DLD1 (cell line): ENCODE measurements at regions not wholly inside any gene's neighbourhood (a gene's known extent, or its start where the extent isn't known, plus 50 kb on each side); places are given as distances from the start of the nearest gene placed in this dataset.
"Not testable (repeated sequence)": the region's sequence is repeated elsewhere in the genome, so short reads cannot be mapped to it uniquely, and the experiment has no call there.

Source experiments
- in situ Hi-C: cut with HindIII; loops from 2 replicates; pipeline ENCODE4 v1.10.0; 2017; ENCODE audit warnings: low sequenced_read_pairs

- in situ Hi-C loops = no loop called here
Measured at GRCh38 chr3:64440498-64440897, 215.2 kb upstream of the PRICKLE2 start.

DNA sequence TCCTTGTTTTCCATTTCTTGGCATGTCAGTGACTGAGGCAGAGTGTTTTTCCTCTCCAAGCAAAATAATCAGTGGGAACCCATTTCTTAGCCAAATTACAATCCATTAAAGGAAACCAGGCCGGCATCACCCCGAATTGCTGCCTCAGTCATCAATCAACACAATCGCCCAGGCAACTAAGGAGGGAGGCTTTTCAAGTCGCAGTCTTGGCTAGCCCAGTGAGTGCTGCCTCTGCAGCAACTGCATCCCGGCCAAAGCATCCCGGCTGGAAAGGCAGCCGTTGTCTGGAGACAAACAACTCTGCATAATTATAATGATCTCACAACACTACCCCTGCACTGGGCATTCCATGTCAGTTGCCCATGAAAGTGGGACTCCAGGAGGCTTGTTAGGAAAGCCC lies 213.5 kb upstream of the PRICKLE2 start:
- in situ Hi-C loops = no loop called here

- in situ Hi-C loops = no loop called here
Measured at GRCh38 chr3:64438066-64438465, 212.8 kb upstream of the PRICKLE2 start.

GRCh38 chr3:64437131-64437530 lies 211.9 kb upstream of the PRICKLE2 start:
- in situ Hi-C loops = no loop called here

DNA sequence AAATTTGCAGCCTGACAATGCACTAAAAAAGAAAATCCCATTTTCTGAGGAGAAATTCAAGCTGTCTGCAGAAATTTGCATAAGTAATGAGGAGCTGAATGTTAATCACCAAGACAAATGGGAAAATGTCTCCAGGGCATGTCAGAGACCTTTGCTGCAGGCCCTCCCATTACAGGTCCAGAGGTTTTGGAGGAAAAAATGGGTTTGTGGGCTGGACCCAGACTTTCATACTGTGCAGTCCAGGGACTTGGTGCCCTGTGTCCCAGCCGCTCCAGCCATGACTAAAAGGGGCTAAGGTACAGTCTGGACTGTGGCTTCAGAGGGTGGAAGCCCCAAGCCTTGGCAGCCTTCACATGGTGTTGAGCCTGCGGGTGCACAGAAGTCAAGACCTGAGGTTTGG lies 209.8 kb upstream of the PRICKLE2 start:
- in situ Hi-C loops = not testable (repeated sequence)

DNA sequence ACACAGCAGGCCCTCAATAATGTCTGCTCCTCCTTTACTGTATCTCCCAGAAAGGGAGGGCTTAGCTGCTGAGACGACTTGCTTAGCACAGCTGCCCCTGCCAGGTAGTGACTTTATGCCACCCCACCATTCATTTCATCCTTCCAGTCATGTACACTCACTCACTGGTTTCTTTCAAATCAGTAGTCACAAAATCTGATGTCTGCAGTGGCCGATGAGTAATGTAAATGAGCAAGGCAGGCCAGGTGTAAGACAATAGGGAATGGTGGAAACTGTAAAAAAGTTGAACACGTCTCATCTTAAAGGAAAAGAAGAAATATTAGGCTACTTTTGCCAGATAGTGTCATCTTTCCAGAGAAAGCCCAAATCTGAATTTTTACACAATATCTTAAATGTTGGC lies 207.6 kb upstream of the PRICKLE2 start:
- in situ Hi-C loops = no loop called here

GRCh38 chr3:64431526-64432091 lies 206.3 kb upstream of the PRICKLE2 start:
- in situ Hi-C loops = no loop called here

DNA sequence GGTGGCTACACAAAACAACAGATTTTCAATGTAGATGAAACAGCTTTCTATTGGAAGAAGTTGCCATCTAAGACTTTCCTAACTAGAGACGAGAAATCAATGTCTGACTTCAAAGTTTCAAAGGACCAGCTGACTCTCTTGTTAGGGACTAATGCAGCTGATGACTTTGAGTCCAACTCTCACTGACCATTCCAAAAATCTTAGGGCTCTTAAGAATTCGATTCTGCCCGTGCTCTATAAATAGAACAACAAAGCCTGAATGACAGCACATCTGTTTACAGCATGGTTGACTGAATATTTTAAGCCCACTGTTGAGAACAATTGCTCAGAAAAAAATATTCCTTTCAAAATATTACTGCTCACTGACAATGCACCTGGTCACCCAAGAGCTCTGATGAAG lies 202.4 kb upstream of the PRICKLE2 start:
- in situ Hi-C loops = no loop called here

GRCh38 chr3:64426551-64426950 lies 201.3 kb upstream of the PRICKLE2 start:
- in situ Hi-C loops = no loop called here

DNA sequence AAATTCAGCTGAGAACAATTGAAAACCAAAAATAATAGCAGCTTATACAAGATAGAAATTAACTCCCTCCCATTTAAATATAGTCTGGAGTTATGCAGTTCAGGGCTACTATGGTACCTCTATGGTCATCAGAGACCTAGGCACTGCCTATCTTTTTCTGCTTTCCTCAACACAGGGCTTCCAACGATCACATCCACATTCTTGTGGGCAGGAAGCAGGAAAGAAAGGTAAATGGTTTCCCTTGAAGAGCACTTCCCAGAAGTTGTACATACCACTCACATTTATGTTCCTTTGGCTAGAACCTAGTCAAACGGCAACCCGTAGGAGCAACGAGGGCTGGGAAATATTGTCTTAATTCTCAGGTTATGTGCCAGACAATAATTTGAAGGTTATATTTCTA lies 197.7 kb upstream of the PRICKLE2 start:
- in situ Hi-C loops = no loop called here

GRCh38 chr3:64422192-64422591 lies 196.9 kb upstream of the PRICKLE2 start:
- in situ Hi-C loops = no loop called here

DNA sequence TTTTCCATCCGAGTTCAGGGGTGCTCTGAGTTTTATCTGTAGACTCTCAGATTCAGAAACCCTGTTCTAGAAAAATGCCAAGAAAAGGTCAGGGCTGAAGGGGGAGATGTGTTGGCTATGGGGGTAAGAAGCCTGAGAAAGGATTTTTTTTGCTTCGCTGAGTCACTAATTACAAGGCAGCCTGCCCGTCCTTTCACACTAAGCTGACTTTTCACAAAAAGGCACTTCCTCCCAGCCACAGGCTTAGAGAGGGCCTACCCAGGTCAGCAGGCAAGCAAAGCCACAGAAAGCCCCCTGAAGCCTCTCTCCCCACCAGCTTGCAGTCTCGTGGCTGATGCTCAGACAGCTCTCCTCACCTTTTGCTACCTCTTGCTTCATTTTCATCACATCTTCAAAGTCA lies 192.6 kb upstream of the PRICKLE2 start:
- in situ Hi-C loops = no loop called here

DNA sequence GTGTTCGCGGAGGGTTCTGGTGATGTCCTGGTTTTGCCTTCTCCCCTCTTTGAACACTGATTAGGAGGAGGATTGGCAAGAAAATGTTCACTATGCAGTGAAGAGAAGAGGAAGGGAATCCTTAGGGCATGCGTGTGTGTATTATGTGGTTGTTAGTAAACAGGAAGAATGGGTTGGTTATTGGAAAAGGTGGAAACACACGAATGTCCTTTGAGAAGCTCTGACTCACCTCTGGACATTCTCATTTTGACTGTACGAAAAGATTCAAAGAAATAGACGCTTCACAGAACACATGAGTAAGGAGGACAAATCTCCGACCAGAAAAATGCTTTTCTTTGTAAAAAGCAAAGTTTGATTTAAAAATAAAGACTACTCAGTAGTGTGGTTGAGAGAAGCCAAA lies 188.8 kb upstream of the PRICKLE2 start:
- in situ Hi-C loops = no loop called here

DNA sequence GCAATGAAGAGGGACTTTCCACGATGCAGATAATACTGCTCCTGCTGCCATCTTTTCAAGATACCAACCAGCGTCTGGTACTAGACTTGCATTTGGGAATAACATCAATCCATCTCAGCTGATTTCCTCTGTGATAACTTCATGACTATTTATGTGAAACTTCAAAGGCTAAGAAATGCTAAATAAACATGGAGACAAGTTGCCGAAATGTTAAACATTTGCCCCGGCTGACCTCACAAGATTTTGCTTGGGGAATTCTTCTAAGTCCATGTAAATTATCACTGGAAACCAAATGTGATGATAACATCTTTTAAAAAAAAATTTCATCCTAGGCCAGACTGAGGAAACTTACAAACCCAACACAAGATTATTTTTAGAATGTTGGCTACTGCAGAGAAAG lies 185.8 kb upstream of the PRICKLE2 start:
- in situ Hi-C loops = no loop called here

- in situ Hi-C loops = no loop called here
Measured at GRCh38 chr3:64410226-64410625, 185.0 kb upstream of the PRICKLE2 start.

- in situ Hi-C loops = no loop called here
Measured at GRCh38 chr3:64408770-64409169, 183.5 kb upstream of the PRICKLE2 start.

DNA sequence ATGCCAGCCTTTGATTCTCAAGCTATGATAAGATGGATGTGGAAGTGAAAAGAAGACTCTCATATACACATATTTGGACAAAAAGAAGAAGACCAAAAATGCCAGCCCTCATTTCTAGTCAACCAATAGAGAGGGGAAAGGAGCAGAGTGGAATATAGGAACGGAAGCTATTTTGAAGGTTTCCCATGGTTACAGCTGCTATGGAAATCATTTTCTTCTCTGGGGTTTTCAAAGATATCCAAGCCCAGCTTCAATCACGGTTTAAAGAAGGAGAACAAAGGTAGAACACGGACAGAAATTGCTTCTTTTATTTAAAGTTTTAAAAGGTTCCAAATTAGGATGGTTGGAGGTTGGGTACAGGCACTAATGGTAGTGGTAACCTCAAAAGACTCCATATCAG lies 181.0 kb upstream of the PRICKLE2 start:
- in situ Hi-C loops = no loop called here

- in situ Hi-C loops = no loop called here
Measured at GRCh38 chr3:64405211-64405835, 180.1 kb upstream of the PRICKLE2 start.

DNA sequence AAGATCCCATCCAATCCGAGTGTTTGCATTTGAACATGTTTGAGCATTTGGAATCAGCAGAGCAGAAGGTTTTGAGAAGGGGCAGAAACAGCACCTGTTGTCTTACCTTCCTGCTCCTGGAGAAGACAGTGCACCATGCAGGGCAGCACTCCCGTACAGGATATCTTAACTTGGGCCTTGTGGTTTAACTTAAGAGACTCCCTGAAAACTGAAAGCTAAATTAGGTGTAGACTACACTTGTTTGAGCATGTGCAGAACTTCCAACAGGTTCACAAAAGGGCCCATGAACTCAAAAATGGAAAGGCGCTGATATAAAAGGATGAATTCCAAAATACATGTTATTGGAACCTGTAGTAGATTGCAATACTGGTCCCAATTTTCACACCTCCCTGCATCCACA lies 175.4 kb upstream of the PRICKLE2 start:
- in situ Hi-C loops = no loop called here

DNA sequence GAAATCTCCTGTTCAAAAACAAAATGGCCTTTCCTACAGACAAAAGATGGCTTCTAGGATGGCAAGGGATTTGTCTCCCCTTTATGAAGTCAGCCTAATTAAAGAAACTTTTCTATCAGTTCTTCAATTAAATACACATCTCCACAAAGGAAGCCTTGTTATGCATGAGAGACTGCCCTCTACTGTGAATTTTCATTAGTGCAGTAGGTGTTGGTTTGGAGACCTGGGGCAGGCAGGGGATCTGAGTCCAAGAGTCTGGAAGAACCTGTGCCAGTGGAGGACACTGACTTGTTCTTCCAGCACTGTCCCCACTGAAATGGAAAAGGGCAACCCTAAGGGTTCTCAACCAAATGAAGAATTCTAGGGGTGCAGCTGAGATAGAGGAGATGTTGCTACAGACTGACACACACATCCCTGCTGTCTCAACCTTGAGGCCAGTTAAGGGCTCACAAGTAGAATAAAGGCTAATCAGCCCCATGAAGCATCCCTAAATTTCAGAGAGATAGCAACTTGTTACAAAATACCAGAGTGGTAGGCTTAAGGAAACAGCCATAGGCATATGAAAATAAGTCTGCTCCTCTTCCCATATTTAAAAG lies 174.0 kb upstream of the PRICKLE2 start:
- in situ Hi-C loops = no loop called here

GRCh38 chr3:64398476-64398875 lies 173.2 kb upstream of the PRICKLE2 start:
- in situ Hi-C loops = no loop called here

DNA sequence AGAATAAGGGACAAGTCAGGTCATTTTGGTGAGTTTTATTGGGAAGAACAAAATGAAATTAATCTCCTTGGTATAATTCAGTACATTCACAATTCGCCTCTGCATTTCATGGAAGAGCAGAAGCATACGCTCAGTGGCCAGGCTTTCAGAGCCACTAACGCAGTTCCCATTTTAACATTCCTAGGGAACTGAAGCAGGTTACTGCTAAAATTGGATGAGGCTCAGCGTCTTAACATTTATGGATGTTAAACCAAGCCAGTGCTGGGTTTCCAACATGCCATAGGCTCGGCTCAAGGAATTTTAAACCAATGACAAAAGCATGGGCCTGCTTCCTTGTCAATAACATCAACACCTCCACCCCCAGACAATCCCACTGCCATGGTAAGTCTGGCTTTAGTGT lies 172.7 kb upstream of the PRICKLE2 start:
- in situ Hi-C loops = no loop called here

- in situ Hi-C loops = no loop called here
Measured at GRCh38 chr3:64397573-64397972, 172.3 kb upstream of the PRICKLE2 start.
